HepG2 (cell line): ENCODE measurements at regions not wholly inside any gene's neighbourhood (a gene's known extent, or its start where the extent isn't known, plus 50 kb on each side); places are given as distances from the start of the nearest gene placed in this dataset.

Experiments
- ATAC-seq: fragments of 200-7000 bp; cut with Tn5 transposase; 3 replicates; pipeline ENCODE4 v1.9.1; 2020; ENCODE audit warnings: mild to moderate bottlenecking, moderate library complexity
- BruUV-seq: library from RNA; stranded (reverse); fragments of 400-500 nt; replicated peaks from 2 replicates; lab custom pipeline; 2021; lab: Mats Ljungman, UMichigan
- CTCF ChIA-PET: fragments of 300-600 bp; formaldehyde crosslinking; extraction: SDS; loops from one replicate; lab custom pipeline; 2021; ENCODE audit warnings: low total read pairs, inconsistent platforms, low intra/inter-chr PET ratio; lab: Yijun Ruan, JAX
- POLR2A ChIA-PET: fragments of 350-600 bp; sonication (Branson Sonifier 250); formaldehyde crosslinking; loops from one replicate; lab custom pipeline; 2020; ENCODE audit warnings: antibody characterized with exemption, inconsistent platforms; lab: Yijun Ruan, JAX
- DNase-seq: peaks from one replicate; pipeline ENCODE4 v3.0.0-alpha.2; 2015; ENCODE audit warnings: low spot score
- FAIRE-seq: peaks from 3 replicates; lab custom pipeline; 2011; peaks lifted over from hg19 to GRCh38; lab: Jason Lieb, UNC
- H2AFZ ChIP-seq: one replicate; pipeline ENCODE4 v1.6.1; 2011; ENCODE audit warnings: low read length, inconsistent platforms
- H3K27ac ChIP-seq: fragments of 300-600 bp; 3 replicates; pipeline ENCODE4 v1.8.0; 2011; ENCODE audit warnings: mixed run types, mild to moderate bottlenecking, mixed read lengths, low read length, inconsistent platforms; ENCODE audit not compliant: insufficient read depth; ENCODE audit errors: extremely low read length
- H3K27me3 ChIP-seq, 2 experiments: fragments of 200-600 bp in 1 of 2; 2 replicates in 1 of 2; 3 replicates in 1 of 2; pipeline versions ENCODE4 v1.6.0 to v1.8.0; 2011; ENCODE audit warnings: low read length in 2 of 2, mild to moderate bottlenecking in 2 of 2, moderate library complexity in 2 of 2, inconsistent platforms in 1 of 2; ENCODE audit not compliant: insufficient read depth in 2 of 2, control insufficient read depth in 1 of 2
- H3K36me3 ChIP-seq, 2 experiments: fragments of 200-600 bp in 1 of 2; replicated peaks in 1 of 2; 2 replicates in 1 of 2; 3 replicates in 1 of 2; pipeline versions ENCODE4 v1.5.1 to v1.8.0; 2011; ENCODE audit warnings: low read length in 2 of 2, inconsistent platforms in 1 of 2; ENCODE audit not compliant: insufficient read depth in 2 of 2, control insufficient read depth in 1 of 2
- H3K4me1 ChIP-seq: 2 replicates; pipeline ENCODE4 v1.5.1; 2012; ENCODE audit warnings: low read length, inconsistent platforms; ENCODE audit not compliant: insufficient read depth
- H3K4me2 ChIP-seq: 2 replicates; pipeline ENCODE4 v1.6.0; 2011; ENCODE audit warnings: low read depth, low read length, inconsistent platforms
- H3K4me3 ChIP-seq, 3 experiments: fragments of 200-600 bp in 1 of 3; sonication (generic), shearing (Covaris generic) in 1 of 3; replicated peaks in 1 of 3; 2 replicates each; pipeline ENCODE4 v1.5.1; 2011 to 2016; ENCODE audit warnings: low read length in 3 of 3, inconsistent platforms in 2 of 3, low read depth in 2 of 3, mild to moderate bottlenecking in 2 of 3, control low read depth in 1 of 3, mixed read lengths in 1 of 3; ENCODE audit not compliant: insufficient read depth in 1 of 3
- H3K79me2 ChIP-seq: one replicate; pipeline ENCODE4 v1.6.1; 2011; ENCODE audit warnings: low read length, inconsistent platforms; ENCODE audit not compliant: insufficient read depth
- H3K9ac ChIP-seq: 2 replicates; pipeline ENCODE4 v1.6.0; 2011; ENCODE audit warnings: mild to moderate bottlenecking, low read depth, low read length, inconsistent platforms; ENCODE audit not compliant: insufficient read depth
- H3K9me3 ChIP-seq: 2 replicates; pipeline ENCODE4 v1.5.1; 2012; ENCODE audit warnings: mild to moderate bottlenecking, low read length
- H4K20me1 ChIP-seq: 2 replicates; pipeline ENCODE4 v1.6.0; 2011; ENCODE audit warnings: inconsistent platforms, mild to moderate bottlenecking, low read length, moderate library complexity; ENCODE audit not compliant: insufficient read depth
- CENPT ChIP-seq: sonication (generic); formaldehyde crosslinking; IDR thresholded peaks from 2 replicates; pipeline ENCODE4 v1.8.0; 2022; ENCODE audit warnings: low read depth, mild to moderate bottlenecking, moderate library complexity, missing genetic modification reagents
- CENPX ChIP-seq: sonication (generic); formaldehyde crosslinking; IDR thresholded peaks from 2 replicates; pipeline ENCODE4 v1.9.0; 2021; ENCODE audit warnings: mild to moderate bottlenecking, missing genetic modification reagents, moderate library complexity
- HOXD1 ChIP-seq: sonication (generic); formaldehyde crosslinking; IDR thresholded peaks from 2 replicates; pipeline ENCODE4 v1.5.0; 2020; ENCODE audit warnings: missing genetic modification reagents
- KLF16 ChIP-seq, 2 experiments: sonication (generic) in 1 of 2; formaldehyde crosslinking in 1 of 2; IDR thresholded peaks; 2 replicates each; pipeline versions ENCODE4 v1.6.1 to v1.8.0; 2016 to 2023; ENCODE audit warnings: missing genetic modification reagents in 2 of 2, missing compliant biosample characterization in 1 of 2
- KMT2A ChIP-seq: sonication (generic); formaldehyde crosslinking; IDR thresholded peaks from 2 replicates; pipeline ENCODE4 v1.4.0; 2020; ENCODE audit warnings: missing genetic modification reagents
- MED13 ChIP-seq: sonication (generic); formaldehyde crosslinking; IDR thresholded peaks from 2 replicates; pipeline ENCODE4 v1.5.0; 2020; ENCODE audit warnings: missing genetic modification reagents
- PREB ChIP-seq: sonication (generic); formaldehyde crosslinking; IDR thresholded peaks from 2 replicates; pipeline ENCODE4 v1.4.0; 2020; ENCODE audit warnings: missing genetic modification reagents
- REPIN1 ChIP-seq: sonication (generic); formaldehyde crosslinking; IDR thresholded peaks from 2 replicates; pipeline ENCODE4 v1.8.0; 2022; ENCODE audit warnings: missing genetic modification reagents, low read depth, mild to moderate bottlenecking, borderline replicate concordance
- SALL1 ChIP-seq: sonication (generic); formaldehyde crosslinking; IDR thresholded peaks from 2 replicates; pipeline ENCODE4 v1.8.0; 2022; ENCODE audit warnings: mild to moderate bottlenecking, missing genetic modification reagents
- ZFP90 ChIP-seq: sonication (generic); formaldehyde crosslinking; IDR thresholded peaks from 2 replicates; pipeline ENCODE4 v1.8.0; 2022; ENCODE audit warnings: missing genetic modification reagents, mild to moderate bottlenecking, inconsistent platforms, borderline replicate concordance
- ZNF180 ChIP-seq: sonication (generic); formaldehyde crosslinking; IDR thresholded peaks from 2 replicates; pipeline ENCODE4 v1.4.0; 2020; ENCODE audit warnings: low read depth, missing genetic modification reagents, borderline replicate concordance
- ZNF335 ChIP-seq: sonication (generic); formaldehyde crosslinking; IDR thresholded peaks from 2 replicates; pipeline ENCODE4 v1.4.0; 2020; ENCODE audit warnings: missing genetic modification reagents
- ZNF567 ChIP-seq: sonication (generic); formaldehyde crosslinking; IDR thresholded peaks from 2 replicates; pipeline ENCODE4 v1.8.1; 2023; ENCODE audit warnings: mild to moderate bottlenecking, missing genetic modification reagents, borderline replicate concordance
- ZNF570 ChIP-seq: sonication (generic); formaldehyde crosslinking; IDR thresholded peaks from 2 replicates; pipeline ENCODE4 v1.4.0; 2020; ENCODE audit warnings: mild to moderate bottlenecking, missing genetic modification reagents, borderline replicate concordance
- ZNF615 ChIP-seq: sonication (generic); formaldehyde crosslinking; IDR thresholded peaks from 2 replicates; pipeline ENCODE4 v1.5.0; 2020; ENCODE audit warnings: mild to moderate bottlenecking, missing genetic modification reagents, borderline replicate concordance
- ZNF777 ChIP-seq: sonication (generic); formaldehyde crosslinking; IDR thresholded peaks from 2 replicates; pipeline ENCODE4 v1.4.0; 2020; ENCODE audit warnings: missing genetic modification reagents
- ZNF816 ChIP-seq: sonication (generic); formaldehyde crosslinking; IDR thresholded peaks from 2 replicates; pipeline ENCODE4 v1.8.0; 2022; ENCODE audit warnings: missing genetic modification reagents, mild to moderate bottlenecking, borderline replicate concordance
- WGBS: methylation state at CpG from one replicate; pipeline ENCODE4 v1.1.6; 2017; ENCODE audit warnings: low lambda C conversion rate; 5-methylcytosine and 5-hydroxymethylcytosine counted together
- in situ Hi-C: cut with HindIII; loops from 2 replicates; pipeline ENCODE4 v1.10.0; 2017; ENCODE audit warnings: low pct_unique_long_range_greater_than_20kb; ENCODE audit not compliant: extremely low pct_ligation_motif_present
- intact Hi-C: fragments of 100-400 bp; cut with micrococcal nuclease; formaldehyde crosslinking; loops from one replicate; pipeline ENCODE4 v1.10.0; 2022; ENCODE audit not compliant: unreplicated experiment
- TF ChIP-seq, protein P1 (sequence below): sonication (generic); formaldehyde crosslinking; IDR thresholded peaks from 2 replicates; pipeline ENCODE4 v1.4.0; 2020; ENCODE audit warnings: missing genetic modification reagents
- TF ChIP-seq, protein P2 (sequence below): sonication (generic); formaldehyde crosslinking; conservative IDR thresholded peaks from 2 replicates; pipeline ENCODE4 v1.4.0; 2020; ENCODE audit warnings: missing genetic modification reagents

- ChIA-PET CTCF (no interaction called here), POLR2A (no interaction called here)
- DNase-seq, result no peak
- Histone ChIP-seq H3K9me3 (peaks cover 44% of the 10 kb centered on the region), H3K4me1 (no peaks in the 10 kb centered on the region), H3K9ac (no peak overlapping the region), H3K27me3 (no peaks in the 10 kb centered on the region), H3K36me3 (no peaks in the 10 kb centered on the region), H3K27ac (no peak overlapping the region), H3K4me3 (no peak overlapping the region), H2AFZ (no peak overlapping the region), H4K20me1 (no peaks in the 10 kb centered on the region), H3K79me2 (no peaks in the 10 kb centered on the region), H3K4me2 (no peak overlapping the region)
- FAIRE-seq, result no peak
- in situ Hi-C loops (no loop called here), intact Hi-C loops (no loop called here)
- BruUV-seq, result no TSS peak
- ATAC-seq, result no peak
- TF ChIP-seq, protein P1, sequence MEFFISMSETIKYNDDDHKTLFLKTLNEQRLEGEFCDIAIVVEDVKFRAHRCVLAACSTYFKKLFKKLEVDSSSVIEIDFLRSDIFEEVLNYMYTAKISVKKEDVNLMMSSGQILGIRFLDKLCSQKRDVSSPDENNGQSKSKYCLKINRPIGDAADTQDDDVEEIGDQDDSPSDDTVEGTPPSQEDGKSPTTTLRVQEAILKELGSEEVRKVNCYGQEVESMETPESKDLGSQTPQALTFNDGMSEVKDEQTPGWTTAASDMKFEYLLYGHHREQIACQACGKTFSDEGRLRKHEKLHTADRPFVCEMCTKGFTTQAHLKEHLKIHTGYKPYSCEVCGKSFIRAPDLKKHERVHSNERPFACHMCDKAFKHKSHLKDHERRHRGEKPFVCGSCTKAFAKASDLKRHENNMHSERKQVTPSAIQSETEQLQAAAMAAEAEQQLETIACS (CRISPR knock-in tag), result no peak
- TF ChIP-seq ZNF570 (CRISPR knock-in tag) (no peak), MED13 (CRISPR knock-in tag) (no peak), ZNF567 (CRISPR knock-in tag) (no peak), ZFP90 (CRISPR knock-in tag) (no peak), KMT2A (CRISPR knock-in tag) (no peak), PREB (CRISPR knock-in tag) (no peak), HOXD1 (CRISPR knock-in tag) (no peak), KLF16 (CRISPR knock-in tag; IDR thresholded peaks at IDR 0.05) (no peak), ZNF816 (no peak), CENPT (no peak), ZNF180 (no peak), ZNF777 (CRISPR knock-in tag) (no peak), SALL1 (CRISPR knock-in tag) (no peak), ZNF615 (CRISPR knock-in tag) (no peak), REPIN1 (CRISPR knock-in tag) (no peak), ZNF335 (CRISPR knock-in tag) (no peak), CENPX (CRISPR knock-in tag) (no peak)
- TF ChIP-seq, protein P2, sequence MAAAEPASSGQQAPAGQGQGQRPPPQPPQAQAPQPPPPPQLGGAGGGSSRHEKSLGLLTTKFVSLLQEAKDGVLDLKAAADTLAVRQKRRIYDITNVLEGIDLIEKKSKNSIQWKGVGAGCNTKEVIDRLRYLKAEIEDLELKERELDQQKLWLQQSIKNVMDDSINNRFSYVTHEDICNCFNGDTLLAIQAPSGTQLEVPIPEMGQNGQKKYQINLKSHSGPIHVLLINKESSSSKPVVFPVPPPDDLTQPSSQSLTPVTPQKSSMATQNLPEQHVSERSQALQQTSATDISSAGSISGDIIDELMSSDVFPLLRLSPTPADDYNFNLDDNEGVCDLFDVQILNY (CRISPR knock-in tag), result no peak
- 42% methylated on average over 2 of the region's 2 CpGs for WGBS
Observed at GRCh38 chr5:162436055-162436454, 368.5 kb downstream of the GABRG2 start.
